DND-41 (cell line): ENCODE measurements at regions not wholly inside any gene's neighbourhood (a gene's known extent, or its start where the extent isn't known, plus 50 kb on each side); places are given as distances from the start of the nearest gene placed in this dataset.

Source experiments
- CTCF ChIP-seq: IDR thresholded peaks from 2 replicates; pipeline ENCODE4 v1.5.1; 2012; ENCODE audit warnings: borderline replicate concordance, low read length, moderate library complexity, mild to moderate bottlenecking; ENCODE audit not compliant: poor library complexity, severe bottlenecking; ENCODE audit errors: extremely low read depth
- EZH2 ChIP-seq: IDR thresholded peaks from 3 replicates; pipeline ENCODE4 v1.6.1; 2012; ENCODE audit warnings: borderline replicate concordance, low read depth, mild to moderate bottlenecking, moderate library complexity, low read length, inconsistent platforms; ENCODE audit not compliant: severe bottlenecking

- no peak for TF ChIP-seq CTCF
- TF ChIP-seq EZH2 = no peak
Observed at GRCh38 chr9:31745468-31745867, 639.0 kb upstream of the ACO1 start.
